Neutrophil (primary cell): ENCODE measurements at regions not wholly inside any gene's neighbourhood (a gene's known extent, or its start where the extent isn't known, plus 50 kb on each side); places are given as distances from the start of the nearest gene placed in this dataset.

Source experiments
- H3K27ac ChIP-seq: fragments of 200-600 bp; sonication (generic); 2 replicates; pipeline ENCODE4 v1.5.1; 2016; ENCODE audit warnings: mild to moderate bottlenecking, moderate library complexity
- H3K27me3 ChIP-seq: fragments of 200-600 bp; sonication (generic); 2 replicates; pipeline ENCODE4 v1.6.0; 2016; ENCODE audit warnings: mild to moderate bottlenecking
- H3K36me3 ChIP-seq: fragments of 200-600 bp; sonication (generic); 2 replicates; pipeline ENCODE4 v1.5.1; 2017
- H3K4me1 ChIP-seq, 2 experiments: fragments of 200-600 bp in 1 of 2; sonication (generic) in 1 of 2; 1 replicate in 1 of 2; 2 replicates in 1 of 2; pipeline versions ENCODE4 v1.5.1 to v1.6.1; 2013 to 2016; ENCODE audit warnings: low read depth in 1 of 2, low read length in 1 of 2, mild to moderate bottlenecking in 1 of 2, moderate library complexity in 1 of 2; ENCODE audit not compliant: control insufficient read depth in 1 of 2, insufficient read depth in 1 of 2
- H3K4me3 ChIP-seq, 2 experiments: fragments of 200-600 bp in 1 of 2; sonication (generic) in 1 of 2; 1 replicate in 1 of 2; 2 replicates in 1 of 2; pipeline ENCODE4 v1.5.1; 2013 to 2016; ENCODE audit warnings: low read depth in 1 of 2, low read length in 1 of 2, mild to moderate bottlenecking in 1 of 2, moderate library complexity in 1 of 2
- H3K9me3 ChIP-seq: fragments of 200-600 bp; sonication (generic); 2 replicates; pipeline ENCODE4 v1.5.1; 2016
- TF ChIP-seq, protein P1 (sequence below): fragments of 200-600 bp; sonication (generic); IDR thresholded peaks from 2 replicates; pipeline ENCODE4 v1.5.1; 2016; ENCODE audit warnings: antibody characterized with exemption

DNA sequence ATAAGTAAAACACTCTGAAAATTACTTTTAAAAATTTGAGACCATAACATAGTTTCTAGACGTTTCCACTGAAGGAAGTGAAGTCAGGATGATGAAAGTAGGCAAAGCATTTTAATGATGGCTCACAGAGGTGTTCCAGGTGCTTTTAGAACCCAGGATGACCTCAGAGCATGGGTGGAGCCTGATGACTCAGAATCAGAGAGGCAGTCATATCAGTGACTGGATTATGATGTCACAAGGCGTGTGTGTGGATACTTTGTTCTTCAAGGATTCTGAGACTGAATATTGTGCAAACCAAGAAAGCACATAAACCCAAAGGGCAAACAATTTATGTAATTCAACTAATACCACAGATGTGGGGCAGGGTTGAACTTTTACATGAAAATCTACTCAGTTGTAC lies 200.2 kb upstream of the FOXN2 start:
- Histone ChIP-seq H3K4me3 (no peak overlapping the region), H3K27me3 (no peaks in the 10 kb centered on the region), H3K27ac (peak overlapping the region; percentile 88), H3K4me1 (peaks cover 40 to 48% of the 10 kb centered on the region in 2 experiments), H3K36me3 (no peaks in the 10 kb centered on the region), H3K9me3 (no peaks in the 10 kb centered on the region)
- TF ChIP-seq, protein P1, sequence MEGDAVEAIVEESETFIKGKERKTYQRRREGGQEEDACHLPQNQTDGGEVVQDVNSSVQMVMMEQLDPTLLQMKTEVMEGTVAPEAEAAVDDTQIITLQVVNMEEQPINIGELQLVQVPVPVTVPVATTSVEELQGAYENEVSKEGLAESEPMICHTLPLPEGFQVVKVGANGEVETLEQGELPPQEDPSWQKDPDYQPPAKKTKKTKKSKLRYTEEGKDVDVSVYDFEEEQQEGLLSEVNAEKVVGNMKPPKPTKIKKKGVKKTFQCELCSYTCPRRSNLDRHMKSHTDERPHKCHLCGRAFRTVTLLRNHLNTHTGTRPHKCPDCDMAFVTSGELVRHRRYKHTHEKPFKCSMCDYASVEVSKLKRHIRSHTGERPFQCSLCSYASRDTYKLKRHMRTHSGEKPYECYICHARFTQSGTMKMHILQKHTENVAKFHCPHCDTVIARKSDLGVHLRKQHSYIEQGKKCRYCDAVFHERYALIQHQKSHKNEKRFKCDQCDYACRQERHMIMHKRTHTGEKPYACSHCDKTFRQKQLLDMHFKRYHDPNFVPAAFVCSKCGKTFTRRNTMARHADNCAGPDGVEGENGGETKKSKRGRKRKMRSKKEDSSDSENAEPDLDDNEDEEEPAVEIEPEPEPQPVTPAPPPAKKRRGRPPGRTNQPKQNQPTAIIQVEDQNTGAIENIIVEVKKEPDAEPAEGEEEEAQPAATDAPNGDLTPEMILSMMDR: no peak

DNA sequence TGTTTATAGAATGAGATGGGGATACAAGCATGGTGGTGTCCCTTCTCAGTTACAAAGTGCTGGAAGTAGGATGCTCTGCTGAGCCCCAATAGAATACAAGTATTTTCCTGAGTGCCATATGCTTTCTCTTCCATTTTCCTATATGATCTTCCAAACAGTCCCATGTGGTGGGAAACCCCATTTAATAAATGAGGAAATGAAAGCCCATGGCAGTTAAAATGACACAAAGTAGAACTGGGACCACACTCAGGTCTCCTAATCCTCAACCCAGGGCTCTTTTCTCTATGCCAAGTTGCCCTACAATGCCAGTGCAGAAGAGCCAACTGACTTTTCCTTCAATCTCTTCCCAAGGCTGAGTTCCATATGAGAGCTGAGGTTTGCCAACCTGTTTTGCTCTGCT lies 198.0 kb upstream of the FOXN2 start:
- Histone ChIP-seq H3K36me3 (no peaks in the 10 kb centered on the region), H3K27me3 (no peaks in the 10 kb centered on the region), H3K27ac (no peak overlapping the region), H3K4me3 (no peak overlapping the region), H3K9me3 (no peaks in the 10 kb centered on the region), H3K4me1 (peaks cover 54 to 60% of the 10 kb centered on the region in 2 experiments)
- TF ChIP-seq, protein P1: no peak

DNA sequence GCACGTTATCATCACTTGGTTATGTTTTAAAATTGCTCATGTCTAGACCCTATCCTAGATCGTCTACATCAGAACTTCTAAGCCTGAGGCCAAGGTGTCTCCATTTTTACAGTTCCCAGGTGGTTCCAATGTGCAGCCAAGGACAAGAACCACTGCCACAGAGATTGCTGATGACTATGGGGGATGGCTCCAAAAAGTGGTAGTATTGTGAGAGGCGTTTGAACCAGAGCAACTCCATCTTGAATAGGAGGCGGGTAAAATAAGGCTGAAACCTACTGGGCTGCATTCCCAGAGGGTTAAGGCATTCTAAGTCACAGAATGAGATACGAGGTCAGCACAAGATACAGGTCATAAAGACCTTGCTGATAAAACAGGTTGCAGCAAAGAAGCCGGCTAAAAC lies 195.6 kb upstream of the FOXN2 start:
- Histone ChIP-seq H3K27me3 (no peaks in the 10 kb centered on the region), H3K36me3 (no peaks in the 10 kb centered on the region), H3K9me3 (no peaks in the 10 kb centered on the region), H3K27ac (no peak overlapping the region), H3K4me1 (peaks cover 40 to 50% of the 10 kb centered on the region in 2 experiments), H3K4me3 (no peak overlapping the region)
- TF ChIP-seq, protein P1: no peak

DNA sequence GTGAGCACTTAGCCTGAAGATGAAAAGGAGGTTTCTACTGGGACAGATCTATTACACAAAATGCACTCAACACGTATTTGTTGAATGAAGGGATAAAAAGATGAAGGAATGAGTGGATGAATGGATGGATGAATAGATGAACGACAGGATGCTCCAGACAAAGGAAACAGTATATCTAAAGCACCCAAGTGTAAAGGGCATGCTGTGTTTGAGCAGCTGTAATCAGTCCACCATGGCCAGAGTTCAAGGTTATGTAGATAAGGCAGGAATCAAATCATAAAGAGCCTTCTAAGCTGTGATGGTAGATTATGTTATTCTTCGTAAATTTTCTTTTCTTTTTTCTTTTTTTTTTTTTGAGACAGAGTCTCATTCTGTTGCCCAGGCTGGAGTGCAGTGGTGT lies 194.4 kb upstream of the FOXN2 start:
- H3K36me3 ChIP-seq: no peaks in the 10 kb centered on the region
- no peaks in the 10 kb centered on the region for H3K9me3 ChIP-seq
- H3K4me3 ChIP-seq: no peak overlapping the region
- H3K4me1 ChIP-seq: peaks cover 31 to 43% of the 10 kb centered on the region in 2 experiments
- TF ChIP-seq, protein P1: no peak
- H3K27ac ChIP-seq: peak overlapping the region; percentile 85
- no peaks in the 10 kb centered on the region for H3K27me3 ChIP-seq

DNA sequence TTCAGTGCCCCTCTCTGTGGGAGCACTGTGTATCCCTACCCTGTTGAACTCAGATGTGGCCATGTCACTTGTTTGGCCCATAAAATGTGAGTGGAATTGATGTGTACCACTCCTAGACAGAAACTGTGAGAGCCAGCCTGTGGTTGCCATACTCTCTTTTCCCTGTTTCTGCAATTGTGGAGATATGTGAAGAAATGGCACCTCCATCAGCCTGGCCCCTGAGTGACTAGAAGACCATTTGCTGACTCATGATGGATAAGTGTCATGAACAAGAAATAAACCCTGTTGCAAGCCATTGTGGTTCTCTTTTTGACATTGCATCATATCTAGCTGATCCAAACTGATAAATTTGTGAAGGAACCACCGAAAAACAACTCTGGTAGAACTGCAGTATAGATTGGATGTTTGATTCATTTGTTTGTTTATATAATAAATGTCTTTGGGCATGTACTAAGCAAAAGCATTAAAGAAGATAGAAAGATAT lies 193.7 kb upstream of the FOXN2 start:
- peaks cover 34 to 48% of the 10 kb centered on the region in 2 experiments for H3K4me1 ChIP-seq
- no peaks in the 10 kb centered on the region for H3K9me3 ChIP-seq
- TF ChIP-seq, protein P1: no peak
- H3K36me3 ChIP-seq: no peaks in the 10 kb centered on the region
- H3K4me3 ChIP-seq: peak overlapping the region in 1 of 2 experiments; percentile 34
- H3K27ac ChIP-seq: peak overlapping the region; percentile 85
- no peaks in the 10 kb centered on the region for H3K27me3 ChIP-seq

DNA sequence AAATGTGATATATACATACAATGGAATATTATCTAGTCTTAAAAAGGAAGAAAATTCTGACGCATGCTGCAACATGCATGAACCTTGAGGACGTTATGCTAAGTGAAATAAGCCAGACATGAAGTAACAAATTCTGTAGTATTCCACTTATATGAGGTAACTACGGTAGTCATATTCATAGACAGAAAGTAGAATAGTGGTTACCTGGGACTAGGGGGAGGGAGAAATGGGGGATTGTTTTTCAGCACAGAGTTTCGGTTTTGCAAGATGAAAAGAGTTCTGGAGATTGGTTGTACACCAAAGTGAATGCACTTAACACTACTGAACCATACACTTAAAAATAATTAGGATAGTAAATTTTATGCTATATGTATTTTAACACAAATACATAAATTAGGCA lies 192.3 kb upstream of the FOXN2 start:
- Histone ChIP-seq H3K27ac (peak overlapping the region; percentile 85), H3K36me3 (no peaks in the 10 kb centered on the region)

More for the DNA sequence above, 192.3 kb upstream of the FOXN2 start:
- Histone ChIP-seq H3K4me1 (peaks cover 39 to 60% of the 10 kb centered on the region in 2 experiments), H3K4me3 (no peak overlapping the region), H3K9me3 (no peaks in the 10 kb centered on the region), H3K27me3 (no peaks in the 10 kb centered on the region)
- TF ChIP-seq, protein P1: no peak
